NCI-H774 (cell line): ENCODE measurements at regions not wholly inside any gene's neighbourhood (a gene's known extent, or its start where the extent isn't known, plus 50 kb on each side); places are given as distances from the start of the nearest gene placed in this dataset.
"Not testable (repeated sequence)": the region's sequence is repeated elsewhere in the genome, so short reads cannot be mapped to it uniquely, and the experiment has no call there.

Source experiments
- DNase-seq: peaks from one replicate; lab custom pipeline; 2025; lab: John Stamatoyannopoulos, UW

DNA sequence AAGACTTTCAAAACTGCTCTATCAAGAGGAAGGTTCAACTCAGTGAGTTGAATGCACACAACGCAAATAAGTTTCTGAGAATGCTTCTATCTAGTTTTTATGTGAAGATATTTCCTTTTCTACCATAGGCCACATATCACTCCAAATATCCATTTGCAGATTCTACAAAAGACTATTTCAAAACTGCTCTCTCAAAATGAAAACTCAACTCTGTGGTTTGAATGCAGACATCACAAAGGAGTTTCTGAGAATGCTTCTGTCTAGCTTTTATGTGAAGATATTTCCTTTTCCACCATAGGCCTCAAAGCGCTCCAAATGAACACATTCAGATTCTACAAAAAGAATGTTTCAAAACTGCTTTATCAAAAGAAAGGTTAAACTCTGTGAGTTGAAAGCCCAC lies 1093.1 kb upstream of the DEFB115 start:
- DNase-seq, result not testable (repeated sequence)

DNA sequence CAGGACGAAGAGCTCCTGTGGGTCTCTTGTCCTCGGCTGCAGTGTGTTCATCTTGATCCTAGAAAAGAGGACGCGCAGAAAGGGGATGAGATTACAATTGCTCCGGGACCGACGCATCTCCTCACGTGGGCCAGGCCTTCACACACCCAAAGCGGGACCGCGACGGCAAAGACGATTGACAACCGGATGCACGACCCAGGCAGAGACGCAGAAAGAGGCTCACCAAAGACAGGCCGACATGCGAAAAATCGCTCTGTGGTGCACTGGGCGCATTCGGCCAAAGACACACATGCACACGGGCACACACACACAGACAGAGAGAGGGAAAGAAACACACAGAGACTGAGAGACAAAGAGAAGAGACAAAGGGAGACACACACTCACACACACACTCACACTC lies 1089.9 kb upstream of the DEFB115 start:
- no peak for DNase-seq

DNA sequence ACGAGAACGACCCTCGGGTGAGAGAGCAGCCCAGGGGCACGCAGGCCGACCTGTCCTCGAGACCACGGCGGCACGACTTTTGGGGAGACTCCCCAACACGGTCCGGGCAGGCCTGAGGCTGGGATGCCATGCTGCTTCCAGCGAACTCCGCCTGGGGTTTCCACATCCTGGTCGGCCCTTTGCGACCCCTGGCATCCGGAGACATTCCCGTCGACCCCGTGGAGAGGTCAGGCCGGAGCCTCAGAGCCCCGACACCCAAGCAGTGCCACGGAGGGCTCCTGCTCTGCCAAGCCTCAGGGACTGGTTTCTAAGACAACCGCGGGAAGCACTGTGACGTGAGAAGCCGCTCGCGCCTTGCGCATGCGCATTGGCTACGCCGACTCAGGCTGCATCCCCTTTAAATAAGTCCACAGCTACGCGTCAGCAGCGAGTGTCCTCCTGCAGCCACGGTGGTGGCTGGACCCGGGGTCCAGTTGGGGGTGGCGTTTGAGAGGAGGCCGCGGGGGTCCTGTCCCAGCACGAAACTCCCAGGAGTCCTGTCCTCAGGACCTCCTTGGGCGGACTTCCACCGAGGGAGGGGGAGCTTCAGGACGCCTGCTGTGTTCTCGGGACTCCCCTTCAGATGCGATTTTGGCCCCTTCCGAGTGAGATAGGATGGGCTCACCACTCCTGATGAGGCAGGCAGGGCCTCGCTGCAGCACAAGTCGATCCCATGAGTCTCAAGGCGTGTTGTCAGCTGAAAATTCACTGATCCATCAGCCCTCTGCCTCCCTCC lies 1089.3 kb upstream of the DEFB115 start:
- no peak for DNase-seq

DNA sequence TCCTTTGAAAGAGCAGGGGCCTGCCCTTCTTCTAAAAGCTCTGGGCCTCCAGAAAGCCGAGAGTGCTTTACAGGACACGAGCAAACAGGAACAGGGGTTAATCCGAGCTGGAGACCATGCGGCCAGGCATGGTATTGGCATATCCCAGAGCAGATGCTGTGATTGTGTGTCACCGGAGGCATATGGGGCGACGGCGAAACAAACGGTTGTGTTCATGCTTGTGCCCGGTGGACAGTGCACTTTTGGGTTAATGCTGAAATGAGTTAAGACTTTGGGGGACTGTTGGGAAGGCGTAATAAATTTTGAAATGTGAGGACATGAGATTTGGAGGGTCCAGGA lies 1088.7 kb upstream of the DEFB115 start:
- no peak for DNase-seq

DNA sequence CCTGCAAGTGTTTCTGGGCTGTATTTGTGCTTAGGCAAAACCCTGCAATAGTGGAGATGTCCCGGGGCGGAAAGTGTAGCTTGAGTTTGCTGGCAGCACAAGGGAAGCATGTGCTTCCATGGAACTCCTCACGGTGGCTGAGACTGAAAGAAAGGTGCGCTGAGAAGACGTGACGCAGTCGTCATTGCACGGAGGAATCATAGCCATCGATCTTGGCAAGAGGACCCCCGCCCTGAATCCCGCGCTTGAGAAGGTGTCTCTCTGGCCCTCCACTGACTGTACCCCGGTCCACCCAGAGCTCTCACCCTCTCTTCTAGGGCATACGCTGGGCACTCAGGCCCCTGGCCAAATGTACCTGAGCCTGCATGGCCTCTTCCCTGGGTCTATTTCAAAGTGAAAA lies 1081.8 kb upstream of the DEFB115 start:
- DNase-seq, result no peak

DNA sequence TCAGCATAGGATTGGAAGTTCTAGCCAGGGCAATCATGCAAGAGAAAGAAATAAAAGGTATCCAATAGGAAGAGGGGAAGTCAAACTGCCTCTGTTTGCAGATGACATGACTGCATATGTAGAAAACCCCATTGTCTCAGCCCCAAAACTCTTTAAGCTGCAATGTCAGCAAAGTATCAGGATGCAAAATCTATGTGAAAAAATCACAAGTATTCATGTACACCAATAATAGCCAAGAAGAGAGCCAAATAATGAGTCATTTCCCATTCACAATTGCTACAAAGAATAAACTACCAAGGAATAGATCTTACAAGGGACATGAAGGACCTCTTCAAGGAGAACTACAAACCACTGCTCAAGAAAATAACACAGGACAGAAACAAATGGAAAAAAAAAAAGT lies 1074.3 kb upstream of the DEFB115 start:
- not testable (repeated sequence) for DNase-seq

DNA sequence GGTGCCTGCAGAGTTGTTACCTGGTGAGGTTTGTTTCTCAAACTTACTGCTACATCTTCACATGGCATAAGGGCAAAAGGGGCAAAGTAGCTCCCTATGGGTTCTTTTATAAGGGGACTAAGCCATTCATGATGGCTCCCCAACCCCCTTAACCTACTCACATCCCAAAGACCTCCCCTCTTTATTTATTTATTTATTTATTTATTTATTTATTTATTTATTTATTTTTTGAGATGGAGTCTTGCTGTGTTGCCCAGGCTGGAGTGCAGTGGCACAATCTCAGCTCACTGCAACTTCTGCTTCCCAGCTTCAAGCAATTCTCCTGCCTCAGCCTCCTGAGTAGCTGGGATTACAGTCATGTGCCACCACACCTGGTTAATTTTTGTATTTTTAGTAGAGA lies 1065.7 kb upstream of the DEFB115 start:
- not testable (repeated sequence) for DNase-seq

DNA sequence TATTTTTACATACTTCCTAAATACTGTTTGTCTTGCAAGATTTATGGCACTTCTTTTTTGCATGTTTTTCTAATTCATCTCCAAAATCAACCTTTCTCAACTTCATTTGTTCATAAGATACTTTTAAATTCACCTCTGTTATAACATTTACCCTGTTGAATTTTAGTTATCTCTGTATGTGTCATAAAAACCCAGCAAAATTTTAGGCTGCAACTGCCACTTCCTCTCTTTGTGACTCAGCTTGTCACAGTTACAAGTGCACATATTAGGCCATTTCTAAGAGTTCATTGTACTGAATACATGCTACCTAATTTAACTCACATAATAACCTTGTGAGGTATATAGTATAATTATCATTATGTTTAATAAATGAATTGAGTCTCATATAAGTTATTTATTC lies 1023.0 kb upstream of the DEFB115 start:
- DNase-seq, result not testable (repeated sequence)

DNA sequence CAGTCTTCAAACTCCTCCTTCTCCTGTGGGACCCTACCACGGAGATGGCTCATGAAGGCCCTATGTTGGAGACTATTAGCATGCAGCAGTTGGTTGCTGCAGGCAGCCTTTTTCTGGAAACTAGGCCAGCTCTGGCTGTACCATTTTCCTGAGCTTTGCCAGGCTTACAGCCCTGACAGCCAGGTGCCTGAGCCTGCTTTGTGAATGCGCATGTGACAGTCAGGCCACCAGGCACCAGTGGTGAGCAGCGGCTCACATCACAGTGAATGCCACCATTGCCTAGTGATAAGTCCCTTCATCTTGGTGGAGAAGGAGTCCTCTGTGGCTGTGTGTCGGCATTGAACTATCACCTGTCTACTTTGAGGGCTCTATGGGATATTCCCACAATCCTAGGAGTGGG lies 982.4 kb upstream of the DEFB115 start:
- not testable (repeated sequence) for DNase-seq

DNA sequence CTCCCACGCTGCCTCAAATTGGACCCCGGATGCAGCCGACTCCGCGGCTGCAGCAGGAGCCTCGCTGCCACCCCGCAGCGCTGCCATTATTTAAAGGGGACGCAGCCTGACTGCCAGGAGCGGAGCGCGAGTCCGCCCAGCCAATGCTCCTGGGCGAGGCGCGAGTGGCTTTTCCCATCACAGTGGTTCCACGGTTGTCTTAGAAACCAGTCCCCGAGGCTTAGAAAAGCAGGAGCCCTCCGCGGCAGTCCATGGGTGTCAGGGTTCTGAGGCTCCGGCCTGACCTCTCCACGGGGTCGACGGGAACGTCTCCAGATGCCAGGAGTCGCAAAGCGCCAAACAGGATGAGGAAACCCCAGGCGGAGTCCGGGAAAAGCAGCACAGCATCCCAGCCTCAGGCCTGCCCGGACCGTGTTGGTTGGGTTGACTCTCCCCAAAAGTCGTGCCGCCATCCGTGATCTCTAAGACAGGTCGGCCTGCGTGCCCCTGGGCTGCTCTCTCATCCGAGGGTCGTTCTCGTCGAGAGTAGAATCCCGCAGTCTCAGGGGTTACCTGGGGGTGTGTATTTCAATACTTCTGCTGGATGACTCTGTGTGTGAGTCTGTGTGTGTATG lies 975.8 kb upstream of the DEFB115 start:
- no peak for DNase-seq

DNA sequence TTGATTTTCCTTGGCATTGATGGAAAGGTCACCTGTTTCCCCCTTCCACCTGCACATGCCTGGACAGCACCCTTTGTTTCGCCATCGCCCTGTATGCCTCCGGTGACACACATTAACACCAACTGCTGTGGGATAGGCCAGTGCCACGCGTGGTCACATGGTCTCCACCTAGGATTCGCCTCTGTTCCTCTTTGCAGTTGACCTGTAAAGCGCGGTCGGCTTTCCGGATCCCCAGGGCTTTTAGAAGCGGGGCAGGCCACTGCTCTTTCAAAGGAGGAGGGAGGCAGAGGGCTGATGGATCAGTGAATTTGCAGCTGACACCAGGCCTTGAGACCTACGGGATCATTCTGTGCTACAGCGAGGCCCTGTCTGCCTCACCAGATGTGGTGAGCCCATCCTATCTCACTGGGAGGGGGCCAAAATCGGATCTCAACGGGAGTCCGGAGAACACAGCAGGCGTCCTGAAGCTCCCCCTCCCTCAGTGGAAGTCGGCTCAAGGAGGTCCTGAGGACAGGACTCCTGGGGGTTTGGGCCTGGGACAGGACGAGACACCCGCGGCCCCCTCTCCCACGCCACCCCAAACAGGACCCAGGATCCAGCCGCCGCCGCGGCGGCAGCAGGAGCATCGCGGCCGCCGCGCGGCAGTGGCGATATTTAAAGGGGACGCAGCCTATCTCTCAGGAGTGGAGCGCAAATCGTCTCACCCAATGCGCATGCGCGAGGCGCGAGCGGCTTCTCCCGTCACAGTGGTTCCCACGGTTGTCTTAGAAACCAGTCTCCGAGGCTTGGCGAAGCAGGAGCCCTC lies 973.8 kb upstream of the DEFB115 start:
- not testable (repeated sequence) for DNase-seq

DNA sequence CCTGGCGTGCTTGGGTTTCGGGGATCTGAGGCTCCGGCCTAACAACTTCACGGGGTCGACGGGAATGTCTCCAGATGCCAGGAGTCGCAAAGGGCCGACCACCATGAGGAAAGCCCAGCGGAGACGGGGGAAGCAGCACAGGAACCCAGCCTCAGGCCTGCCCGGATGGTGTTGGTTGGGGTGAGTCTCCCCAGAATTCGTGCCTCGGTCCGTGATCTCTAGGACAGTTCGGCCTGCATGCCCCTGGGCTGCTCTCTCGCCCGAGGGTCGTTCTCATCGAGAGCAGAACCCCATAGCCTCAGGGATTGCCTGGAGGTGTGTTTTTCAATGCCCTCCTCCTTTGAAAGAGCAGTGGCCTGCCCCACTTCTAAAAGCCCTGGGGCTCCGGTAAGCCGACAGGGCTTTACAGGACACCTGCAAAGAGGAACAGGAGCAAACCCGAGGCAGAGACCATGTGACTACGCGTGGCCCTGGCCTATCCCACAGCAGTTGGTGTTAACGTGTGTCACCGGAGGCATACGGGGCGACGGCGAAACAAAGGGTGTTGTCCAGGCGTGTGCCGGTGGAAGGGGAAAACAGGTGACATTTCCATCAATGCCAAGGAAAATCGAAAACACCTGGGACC lies 973.1 kb upstream of the DEFB115 start:
- no peak for DNase-seq

DNA sequence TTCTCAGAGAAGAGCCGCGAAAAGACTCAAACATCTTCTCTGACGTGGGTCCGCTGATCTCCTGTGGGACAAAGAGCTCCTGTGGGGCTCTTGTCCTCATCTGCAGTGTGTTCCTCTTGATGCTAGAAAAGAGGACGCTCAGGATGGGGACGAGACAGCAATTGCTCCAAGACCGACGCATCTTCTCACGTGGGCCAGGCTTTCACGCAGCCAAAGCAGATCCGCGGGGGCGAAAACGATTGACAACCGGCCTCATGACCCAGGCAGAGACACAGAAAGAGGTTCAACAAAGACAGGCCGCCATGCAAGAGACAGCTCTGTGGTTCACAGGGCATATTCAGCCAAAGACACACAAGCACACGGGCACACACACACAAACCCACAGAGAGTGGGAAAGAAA lies 971.8 kb upstream of the DEFB115 start:
- no peak for DNase-seq

DNA sequence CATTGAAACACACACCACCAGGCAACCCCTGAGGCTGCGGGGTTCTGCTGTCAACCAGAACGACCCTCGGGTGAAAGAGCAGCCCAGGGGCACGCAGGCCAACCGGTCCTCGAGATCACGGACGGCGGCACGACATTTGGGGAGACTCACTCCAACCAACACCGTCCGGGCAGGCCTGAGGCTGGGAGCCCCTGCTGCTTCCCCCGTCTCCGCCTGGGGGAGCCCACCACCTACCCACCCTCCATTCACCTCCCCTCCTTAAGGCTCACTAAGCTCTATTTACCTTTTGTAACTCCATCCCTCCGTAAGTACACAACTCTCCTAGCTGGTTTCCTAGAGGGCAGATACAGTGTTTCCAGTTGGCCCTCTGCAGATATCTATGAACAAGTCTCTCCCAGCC lies 971.3 kb upstream of the DEFB115 start:
- no peak for DNase-seq

DNA sequence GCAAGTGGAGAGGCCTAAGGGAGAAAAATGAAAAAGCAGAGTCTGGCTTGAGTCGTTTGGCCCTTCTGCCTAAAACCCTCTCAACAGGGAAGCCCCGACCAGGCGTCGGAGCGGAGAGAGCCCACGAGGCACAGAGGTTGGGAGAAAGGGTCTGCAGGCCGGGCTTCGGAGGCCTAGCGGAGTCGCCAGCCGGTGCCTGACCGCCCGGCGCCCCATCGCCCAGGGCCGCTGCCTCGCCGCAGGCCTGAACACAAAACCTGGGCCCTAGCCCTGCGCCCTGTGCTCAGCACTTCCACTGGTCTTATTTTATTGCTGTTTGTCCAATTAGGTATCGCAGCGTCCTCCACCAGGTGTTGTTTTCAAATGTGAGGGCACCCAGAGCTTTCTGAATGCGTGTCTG lies 970.0 kb upstream of the DEFB115 start:
- DNase-seq, result not testable (repeated sequence)

DNA sequence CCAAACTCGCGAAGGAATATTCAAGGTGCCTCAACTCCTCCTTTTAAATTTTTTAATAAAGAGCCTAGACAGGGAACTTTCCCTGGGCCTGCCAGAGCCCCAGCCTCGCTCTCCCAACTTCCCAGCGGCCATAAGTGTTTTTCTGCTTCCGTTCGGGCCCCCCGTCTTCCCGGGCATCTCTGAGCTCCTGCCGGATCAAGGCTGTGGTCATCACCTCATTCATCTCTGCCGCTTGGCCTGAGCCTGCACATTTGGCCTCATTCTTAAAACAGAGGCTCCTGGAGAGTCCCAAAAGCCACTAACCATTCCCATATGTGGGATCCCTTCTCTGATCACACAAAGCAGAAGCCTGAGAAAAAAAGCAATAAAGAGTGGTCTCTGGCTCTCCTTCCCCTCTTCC lies 969.1 kb upstream of the DEFB115 start:
- no peak for DNase-seq

DNA sequence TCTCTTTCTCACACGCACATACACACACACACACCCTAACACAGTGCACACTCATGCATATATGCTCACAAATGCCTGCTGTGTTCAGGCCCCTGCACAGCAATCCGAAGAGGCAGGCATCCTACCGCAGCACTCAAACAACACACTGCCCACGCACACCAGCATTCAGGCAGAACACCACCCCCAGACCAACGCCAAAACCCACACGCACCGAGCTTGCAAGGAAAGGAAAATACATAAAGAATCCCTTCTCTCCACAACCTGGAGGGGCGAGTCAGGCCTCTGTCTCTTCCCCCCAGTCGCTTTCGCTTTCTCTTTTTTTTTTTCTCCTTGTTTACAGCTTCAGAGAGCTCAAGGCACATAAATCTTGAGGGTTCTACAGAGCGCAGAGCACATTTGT lies 968.4 kb upstream of the DEFB115 start:
- not testable (repeated sequence) for DNase-seq

DNA sequence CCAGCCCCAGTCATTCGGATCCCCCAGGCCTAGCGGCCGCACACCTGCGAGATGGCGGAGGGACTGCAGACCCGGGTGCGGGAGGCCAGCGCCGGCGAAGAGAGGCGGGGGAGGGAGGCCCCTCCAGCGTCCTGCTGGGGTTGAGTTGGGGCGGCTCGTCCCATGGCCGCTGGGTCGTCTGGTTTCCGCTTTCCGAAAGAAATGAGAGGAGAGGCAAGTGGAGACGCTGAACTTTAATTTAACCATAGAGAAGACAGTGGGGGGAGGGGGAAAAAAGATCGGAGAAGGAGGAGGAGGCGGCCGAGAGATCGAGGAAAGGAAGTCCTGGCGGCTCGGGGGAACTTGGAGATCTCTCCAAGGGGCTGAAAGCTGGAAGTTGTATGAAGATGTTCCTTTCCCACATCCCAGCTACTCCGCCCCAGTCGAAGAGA lies 967.7 kb upstream of the DEFB115 start:
- DNase-seq, result not testable (repeated sequence)

DNA sequence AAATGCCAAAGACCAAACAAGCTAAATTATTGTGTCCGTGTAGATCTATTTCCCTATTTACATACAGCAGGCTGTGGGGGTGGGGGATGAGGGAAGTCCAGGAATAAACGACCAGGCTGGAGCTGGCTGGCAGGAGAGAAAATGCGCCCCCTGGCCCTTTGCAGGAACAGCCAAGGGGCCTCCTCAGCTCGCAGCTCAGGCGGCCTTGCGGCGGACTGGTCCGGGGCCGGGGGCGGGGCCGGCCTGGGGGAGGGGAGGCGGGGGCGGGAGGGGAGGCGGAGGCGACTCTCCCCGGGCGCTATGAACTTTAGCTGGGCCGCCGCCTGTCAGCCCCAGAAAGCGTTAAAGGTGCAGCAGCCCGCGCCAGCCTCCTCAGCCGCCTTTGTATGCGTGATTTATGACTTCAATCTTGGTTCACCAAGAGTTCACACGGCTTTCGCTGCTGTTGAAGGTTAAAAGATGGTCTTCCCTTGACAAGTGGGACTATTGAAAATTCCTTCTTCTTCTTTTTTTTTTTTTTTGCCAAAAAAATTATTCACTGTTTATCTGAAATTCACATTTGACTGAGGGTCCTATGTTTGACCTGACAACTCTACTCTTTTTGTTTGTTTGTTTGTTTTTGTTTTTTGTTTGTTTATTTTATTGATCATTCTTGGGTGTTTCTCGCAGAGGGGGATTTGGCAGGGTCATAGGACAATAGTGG lies 967.0 kb upstream of the DEFB115 start:
- DNase-seq, result not testable (repeated sequence)

DNA sequence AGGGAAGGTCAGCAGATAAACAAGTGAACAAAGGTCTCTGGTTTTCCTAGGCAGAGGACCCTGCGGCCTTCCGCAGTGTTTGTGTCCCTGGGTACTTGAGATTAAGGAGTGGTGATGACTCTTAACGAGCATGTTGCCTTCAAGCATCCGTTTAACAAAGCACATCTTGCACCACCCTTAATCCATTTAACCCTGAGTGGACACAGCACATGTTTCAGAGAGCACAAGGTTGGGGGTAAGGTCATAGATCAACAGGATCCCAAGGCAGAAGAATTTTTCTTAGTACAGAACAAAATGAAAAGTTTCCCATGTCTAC lies 966.4 kb upstream of the DEFB115 start:
- DNase-seq, result not testable (repeated sequence)

DNA sequence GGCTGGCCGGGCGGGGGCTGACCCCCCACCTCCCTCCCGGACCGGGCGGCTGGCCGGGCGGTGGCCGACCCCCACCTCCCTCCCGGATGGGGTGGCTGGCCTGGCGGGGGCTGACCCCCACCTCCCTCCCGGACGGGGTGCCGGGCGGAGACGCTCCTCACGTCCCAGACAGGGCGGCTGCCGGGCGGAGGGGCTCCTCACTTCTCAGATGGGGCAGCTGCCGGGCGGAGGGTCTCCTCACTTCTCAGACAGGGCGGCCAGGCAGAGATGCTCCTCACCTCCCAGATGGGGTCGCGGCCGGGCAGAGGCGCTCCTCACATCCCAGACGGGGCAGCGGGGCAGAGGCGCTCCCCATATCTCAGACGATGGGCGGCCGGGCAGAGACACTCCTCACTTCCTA lies 965.8 kb upstream of the DEFB115 start:
- not testable (repeated sequence) for DNase-seq

DNA sequence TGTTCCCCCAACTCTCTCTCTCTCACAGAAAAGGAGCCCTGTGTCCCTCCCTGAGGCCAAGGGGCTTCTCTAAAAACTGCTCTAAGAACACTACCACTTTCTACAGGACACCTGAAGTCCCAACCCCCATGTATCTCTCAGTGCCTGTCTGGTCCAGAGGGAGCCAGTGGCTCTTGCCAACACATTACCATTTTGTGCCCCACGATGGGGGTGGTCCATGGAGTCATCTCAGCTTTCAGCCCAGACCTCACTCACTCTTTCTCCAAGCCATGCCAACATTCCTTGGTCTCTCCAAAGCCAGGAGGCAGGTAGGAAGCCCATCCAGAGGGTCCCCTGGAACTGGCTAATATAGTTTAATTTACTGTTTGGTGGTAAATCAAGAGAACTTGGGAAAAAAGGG lies 962.1 kb upstream of the DEFB115 start:
- not testable (repeated sequence) for DNase-seq
